NCI-H1105 (cell line): ENCODE measurements at regions not wholly inside any gene's neighbourhood (a gene's known extent, or its start where the extent isn't known, plus 50 kb on each side); places are given as distances from the start of the nearest gene placed in this dataset.
A peak's percentile ranks its signal among the peaks of the same experiment; 100 is the strongest.

Experiments
- DNase-seq: peaks from one replicate; lab custom pipeline; 2025; lab: John Stamatoyannopoulos, UW

- DNase-seq: no peak
Measured at GRCh38 chr2:37782155-37782673, 110.8 kb upstream of the CDC42EP3 start.

- no peak for DNase-seq
Measured at GRCh38 chr2:37782721-37783371, 111.4 kb upstream of the CDC42EP3 start.

- no peak for DNase-seq
Measured at GRCh38 chr2:37783545-37783944, 112.1 kb upstream of the CDC42EP3 start.

GRCh38 chr2:37784071-37784758, 112.8 kb upstream of the CDC42EP3 start:
- DNase-seq: no peak

GRCh38 chr2:37784759-37785149, 113.3 kb upstream of the CDC42EP3 start:
- no peak for DNase-seq

- DNase-seq: no peak
Measured at GRCh38 chr2:37786191-37786698, 114.8 kb upstream of the CDC42EP3 start.

GRCh38 chr2:37786854-37787253, 115.4 kb upstream of the CDC42EP3 start:
- peak; percentile 94 for DNase-seq

- DNase-seq: no peak
Measured at GRCh38 chr2:37788602-37789209, 117.3 kb upstream of the CDC42EP3 start.

GRCh38 chr2:37790019-37790418, 118.6 kb upstream of the CDC42EP3 start:
- no peak for DNase-seq

- no peak for DNase-seq
Measured at GRCh38 chr2:37790462-37790861, 119.0 kb upstream of the CDC42EP3 start.

GRCh38 chr2:37792366-37792765, 120.9 kb upstream of the CDC42EP3 start:
- no peak for DNase-seq

- no peak for DNase-seq
Measured at GRCh38 chr2:37793004-37793403, 121.6 kb upstream of the CDC42EP3 start.

- no peak for DNase-seq
Measured at GRCh38 chr2:37794717-37795116, 123.3 kb upstream of the CDC42EP3 start.

- DNase-seq: no peak
Measured at GRCh38 chr2:37795456-37795855, 124.0 kb upstream of the CDC42EP3 start.

GRCh38 chr2:37795938-37796337, 124.5 kb upstream of the CDC42EP3 start:
- no peak for DNase-seq

GRCh38 chr2:37796481-37796880, 125.0 kb upstream of the CDC42EP3 start:
- DNase-seq: no peak

GRCh38 chr2:37797081-37797480, 125.6 kb upstream of the CDC42EP3 start:
- DNase-seq: no peak

GRCh38 chr2:37798315-37799005, 126.6 kb upstream of the RMDN2 start:
- no peak for DNase-seq

- no peak for DNase-seq
Measured at GRCh38 chr2:37800176-37800858, 124.8 kb upstream of the RMDN2 start.

GRCh38 chr2:37802211-37802752, 122.8 kb upstream of the RMDN2 start:
- DNase-seq: no peak

- DNase-seq: no peak
Measured at GRCh38 chr2:37802899-37803379, 122.1 kb upstream of the RMDN2 start.
